GM18861 (cell line): ENCODE measurements at regions not wholly inside any gene's neighbourhood (a gene's known extent, or its start where the extent isn't known, plus 50 kb on each side); places are given as distances from the start of the nearest gene placed in this dataset.

Experiments
- ATAC-seq: cut with Tn5 transposase; IDR thresholded peaks from one replicate; pipeline ENCODE4 v1.9.1; 2021; ENCODE audit not compliant: unreplicated experiment

DNA sequence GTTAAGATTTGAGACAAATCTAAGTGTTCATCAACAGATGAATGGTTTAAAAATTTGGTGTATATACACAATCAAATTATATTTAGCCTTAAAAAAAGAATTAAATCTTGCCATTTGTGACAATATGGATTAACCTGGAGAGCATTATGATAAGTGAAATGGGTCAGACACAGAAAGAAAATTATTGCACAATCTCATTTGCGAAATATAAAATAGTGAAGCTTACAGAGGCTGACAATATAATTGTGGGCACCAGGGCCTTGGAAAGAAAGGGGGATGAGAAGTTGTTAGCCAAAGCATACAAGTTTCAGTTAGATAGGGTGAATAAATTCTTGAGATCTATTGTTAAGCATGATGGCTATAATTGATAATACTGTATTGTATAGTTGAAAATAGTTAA lies 883.0 kb downstream of the TECRL start:
- no peak for ATAC-seq

GRCh38 chr4:63524764-63525163 lies 884.5 kb downstream of the TECRL start:
- no peak for ATAC-seq

DNA sequence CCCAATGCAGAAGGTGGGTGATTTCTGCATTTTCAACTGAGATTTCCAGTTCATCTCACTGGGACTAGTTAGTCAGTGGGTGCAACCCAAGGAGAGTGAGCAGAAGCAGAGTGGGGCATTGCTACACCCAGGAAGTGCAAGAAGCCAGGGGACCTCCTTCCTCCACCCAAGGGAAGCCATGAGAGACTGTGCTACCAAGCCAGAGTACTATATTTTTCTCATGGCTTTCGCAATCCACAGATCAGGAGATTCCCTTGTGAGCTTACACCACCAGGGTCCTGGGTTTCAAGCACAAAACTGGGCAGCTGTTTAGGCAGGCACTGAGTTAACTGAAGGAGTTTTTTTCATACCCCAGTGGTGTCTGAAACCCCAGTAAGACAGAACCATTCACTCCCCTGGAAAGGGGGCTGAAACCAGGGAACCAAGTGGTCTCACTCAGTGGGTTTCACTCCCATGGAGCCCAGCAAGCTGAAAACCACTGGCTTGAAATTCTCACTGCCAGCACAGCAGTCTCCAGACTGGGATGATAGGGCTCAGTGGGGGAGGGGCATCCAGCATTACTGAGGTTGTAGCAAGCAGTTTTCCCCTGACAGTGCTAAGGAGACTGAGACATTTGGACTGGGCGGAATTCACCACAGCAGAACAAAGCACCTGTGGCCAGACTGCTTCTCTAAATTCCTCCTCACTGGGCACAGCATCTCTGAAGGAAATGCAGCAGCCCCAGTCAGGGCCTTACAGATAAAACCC lies 903.4 kb downstream of the TECRL start:
- no peak for ATAC-seq

- no peak for ATAC-seq
These were observed 916.0 kb downstream of the TECRL start for GRCh38 chr4:63493265-63493664.

DNA sequence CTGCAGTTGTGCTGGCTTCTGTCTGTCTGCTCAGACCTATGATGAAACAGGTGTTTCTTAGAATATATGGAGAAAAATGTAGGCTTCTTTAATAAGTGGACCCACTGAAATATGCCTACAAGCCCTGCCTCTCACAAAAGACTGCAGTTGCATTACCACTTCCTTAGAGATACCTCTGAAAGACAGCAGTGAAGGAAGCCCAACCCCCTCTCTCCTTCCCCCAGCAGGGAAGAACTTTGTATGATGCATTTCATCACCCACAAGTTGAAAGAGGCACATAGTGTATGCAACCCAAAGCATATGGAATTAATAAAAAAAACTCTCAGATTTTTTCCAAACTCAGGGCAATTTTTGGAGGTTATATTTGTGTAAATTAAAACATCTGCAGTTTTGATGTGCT lies 916.7 kb downstream of the TECRL start:
- no peak for ATAC-seq

DNA sequence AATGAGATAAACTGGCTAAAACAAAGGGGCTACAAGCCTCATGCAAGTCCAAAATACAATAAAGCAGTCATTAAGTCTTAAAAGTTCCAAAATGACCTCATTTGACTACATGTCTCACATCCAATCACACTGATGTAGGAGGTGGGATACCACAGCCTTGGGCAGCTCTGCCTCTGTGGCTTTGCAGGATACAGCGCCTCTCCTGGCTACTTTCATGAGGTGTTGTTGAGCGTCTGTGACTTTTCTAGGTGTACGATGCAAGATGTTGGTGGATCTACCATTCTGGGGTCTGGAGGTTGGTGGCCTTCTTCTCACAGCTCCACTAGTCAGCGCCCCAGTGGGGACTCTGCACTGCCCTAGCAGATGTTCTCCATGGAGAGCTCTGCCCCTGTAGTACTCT lies 944.9 kb downstream of the TECRL start:
- ATAC-seq, result no peak

DNA sequence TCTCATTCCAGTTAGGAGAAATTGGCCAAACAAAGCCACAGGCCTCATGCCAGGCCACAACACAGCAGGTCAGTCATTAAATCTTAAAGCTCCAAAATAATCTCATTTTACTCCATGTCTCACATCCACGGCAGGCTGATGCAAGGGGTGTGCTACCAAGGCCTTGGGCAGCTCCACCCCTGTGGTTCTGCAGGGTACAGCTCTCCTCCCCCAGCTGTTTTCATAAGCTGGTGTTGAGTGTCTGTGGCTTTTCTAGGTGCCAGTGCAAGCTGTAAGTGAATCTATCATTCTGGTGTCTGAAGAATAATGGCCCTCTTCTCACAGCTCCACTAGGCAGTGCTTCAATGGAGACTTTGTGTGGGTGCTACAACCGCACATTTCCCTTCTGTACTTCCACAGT lies 949.2 kb downstream of the TECRL start:
- ATAC-seq, result no peak

DNA sequence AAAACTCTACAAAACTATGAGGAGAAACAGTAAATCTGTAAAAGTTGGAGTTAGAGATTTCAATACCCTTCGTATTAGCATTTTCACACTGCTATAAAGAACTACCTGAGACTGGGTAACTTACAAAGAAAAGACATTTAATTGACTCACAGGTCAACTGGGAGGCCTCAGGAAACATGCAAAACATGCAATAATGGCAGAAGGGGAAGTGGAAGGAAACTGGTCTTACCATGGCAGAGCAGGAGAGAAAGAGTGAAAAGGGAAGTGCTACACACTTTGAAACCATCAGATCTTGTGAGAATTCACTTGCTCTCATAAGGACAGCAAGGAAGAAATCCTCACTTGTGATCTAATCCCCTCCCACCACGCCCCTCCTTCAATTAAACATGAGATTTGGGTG lies 949.9 kb downstream of the TECRL start:
- peak; percentile 45 for ATAC-seq

- no peak for ATAC-seq
These were observed 951.2 kb downstream of the TECRL start for GRCh38 chr4:63458010-63458409.

- no peak for ATAC-seq
These were observed 969.0 kb downstream of the TECRL start for GRCh38 chr4:63440236-63440635.

GRCh38 chr4:63430105-63430504 lies 979.1 kb downstream of the TECRL start:
- no peak for ATAC-seq

- no peak for ATAC-seq
These were observed 1013.0 kb downstream of the TECRL start for GRCh38 chr4:63396269-63396668.

DNA sequence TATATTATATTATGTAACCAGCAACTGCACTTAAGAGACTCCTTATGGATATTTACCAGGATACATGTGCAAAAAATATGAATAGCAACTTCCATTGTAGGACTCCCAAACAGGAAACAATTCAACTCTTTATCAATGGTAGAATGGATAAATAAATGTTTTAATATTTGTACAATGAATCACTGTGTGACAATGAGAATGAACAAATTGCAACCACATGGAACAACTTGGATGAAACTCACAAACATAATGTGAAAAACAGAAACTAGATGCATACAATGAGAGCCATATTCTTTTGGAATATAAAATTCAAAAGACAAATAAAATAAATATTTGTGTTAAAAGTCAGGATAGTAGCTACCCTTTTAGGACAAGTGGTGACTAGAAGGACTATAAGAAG lies 1015.7 kb downstream of the TECRL start:
- no peak for ATAC-seq

GRCh38 chr4:63379750-63380522 lies 1029.3 kb downstream of the TECRL start:
- ATAC-seq, result no peak

DNA sequence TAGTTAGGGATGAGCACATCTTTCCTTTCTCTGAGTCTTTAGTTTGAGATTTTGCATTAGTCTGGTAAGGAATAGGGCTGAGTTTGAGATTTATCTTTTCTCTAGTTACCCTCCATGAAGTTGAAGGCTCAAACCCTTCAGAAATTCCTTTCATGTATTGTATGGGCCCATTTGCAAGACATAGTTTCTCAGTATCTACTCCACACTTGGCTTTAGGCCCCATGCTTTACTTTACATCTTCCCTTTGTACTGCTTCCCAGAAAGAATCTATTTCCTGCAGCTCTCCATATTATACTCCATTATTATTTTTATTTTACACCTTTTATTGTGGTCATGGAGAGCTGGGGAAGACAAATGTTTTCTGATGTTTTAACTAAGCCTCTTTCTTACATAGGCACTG lies 1038.2 kb downstream of the TECRL start:
- ATAC-seq, result no peak

DNA sequence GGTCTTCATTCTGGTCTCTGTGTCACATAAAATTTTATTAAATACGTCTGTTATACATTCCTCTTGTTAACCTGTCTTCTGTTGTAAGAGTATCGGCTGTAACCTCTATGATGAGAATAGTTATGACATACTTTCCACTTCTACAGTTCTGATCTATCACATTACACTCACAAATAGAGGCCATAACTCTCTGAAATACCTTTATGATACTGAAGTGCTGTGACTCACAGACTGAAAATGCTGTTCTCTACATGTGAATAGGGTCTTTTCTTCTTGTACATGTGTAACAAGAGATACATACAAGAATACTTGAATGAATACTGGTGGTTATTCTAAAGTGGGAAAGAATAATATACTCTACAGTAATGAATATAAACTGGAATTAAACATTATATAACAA lies 1047.6 kb downstream of the TECRL start:
- no peak for ATAC-seq

DNA sequence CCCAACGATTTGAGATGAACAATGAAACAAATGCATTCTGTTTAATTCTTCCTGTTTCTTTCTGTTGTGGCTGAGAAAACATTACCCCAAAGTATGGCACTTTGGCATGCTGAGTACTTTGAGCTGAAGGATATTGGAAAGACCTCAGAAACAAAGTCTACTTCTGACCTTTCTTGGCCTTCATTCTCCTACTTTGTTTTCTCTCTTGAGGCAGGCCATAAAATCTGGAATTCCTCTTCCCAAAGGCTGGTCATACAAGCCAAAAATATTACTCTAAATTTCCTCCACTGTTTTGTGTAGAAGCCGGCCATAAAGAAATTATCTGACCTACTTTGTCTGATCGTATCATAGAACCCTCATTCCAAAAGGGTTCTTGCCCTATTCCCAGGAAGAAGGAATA lies 1048.2 kb downstream of the TECRL start:
- no peak for ATAC-seq

DNA sequence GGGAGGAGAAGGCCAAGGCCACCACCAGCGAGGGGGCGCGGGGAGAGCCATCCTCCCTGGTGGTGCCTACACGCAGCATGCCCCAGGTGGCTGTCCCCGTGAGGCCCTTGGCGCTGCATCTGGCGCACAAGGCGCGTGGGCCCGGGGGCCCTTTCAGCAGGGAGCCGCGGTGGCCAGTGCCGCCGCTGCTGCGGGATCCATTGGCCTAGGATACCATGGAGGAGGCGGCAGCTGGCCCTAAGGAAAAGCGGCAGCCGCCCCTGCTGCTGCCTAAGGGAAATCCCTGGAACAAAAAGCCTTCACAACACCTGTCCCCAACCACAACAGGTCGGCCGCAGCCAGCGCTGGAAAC lies 1059.6 kb downstream of the TECRL start:
- ATAC-seq, result no peak

DNA sequence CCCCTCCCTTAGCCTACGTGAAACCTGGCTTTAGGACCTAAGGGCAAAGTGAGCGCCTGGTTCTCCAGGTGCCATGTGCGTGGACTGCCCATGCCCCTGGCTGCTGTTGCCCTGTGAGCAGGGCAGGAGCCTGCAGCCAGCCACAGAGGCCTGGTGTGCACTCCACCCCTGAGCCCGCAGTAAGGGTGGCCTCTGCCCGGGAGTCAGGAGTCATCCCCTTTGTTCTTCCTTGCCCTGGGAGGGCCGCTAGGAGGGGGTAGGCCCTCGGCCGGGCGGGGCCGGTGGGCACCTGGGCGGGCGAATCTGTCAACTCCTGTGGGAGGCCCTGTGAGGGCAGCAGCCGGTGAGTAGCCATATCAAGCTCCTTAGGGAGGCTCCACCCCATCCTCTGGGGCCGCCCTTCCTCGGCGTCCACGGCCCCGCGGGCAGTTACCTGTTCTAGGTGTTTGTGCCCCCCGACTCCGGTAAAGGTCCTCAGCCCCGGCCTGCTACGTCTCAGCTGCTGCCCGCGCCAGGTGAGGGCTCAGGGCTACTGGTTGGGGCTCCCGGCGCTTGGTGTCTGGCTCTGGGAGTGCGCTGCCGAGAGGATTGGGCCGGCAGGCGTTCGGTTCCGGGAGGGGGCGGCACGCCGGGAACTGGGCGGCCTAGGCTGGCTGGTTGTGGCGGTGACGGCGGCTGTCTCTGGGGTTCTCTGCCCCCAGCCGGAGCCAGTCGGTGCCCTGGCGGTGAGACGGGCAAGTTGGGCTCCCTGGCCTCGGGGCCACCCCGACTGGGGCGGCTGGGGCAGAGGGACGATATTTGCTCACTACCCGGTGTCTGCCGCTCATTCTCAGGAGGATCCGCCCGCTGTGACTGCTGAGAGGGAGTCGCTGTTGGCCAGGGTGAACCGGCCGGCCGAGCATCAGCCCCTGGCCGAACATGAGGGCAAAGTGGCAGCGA lies 1060.2 kb downstream of the TECRL start:
- ATAC-seq, result no peak

- no peak for ATAC-seq
These were observed 1084.1 kb downstream of the TECRL start for GRCh38 chr4:63325140-63325539.

- ATAC-seq, result no peak
These were observed 1092.6 kb downstream of the TECRL start for GRCh38 chr4:63316633-63317032.

GRCh38 chr4:63315651-63316050 lies 1093.6 kb downstream of the TECRL start:
- ATAC-seq, result no peak
